ENCODE measurements at regions not wholly inside any gene's neighbourhood (a gene's known extent, or its start where the extent isn't known, plus 50 kb on each side); places are given as distances from the start of the nearest gene placed in this dataset.

DNA sequence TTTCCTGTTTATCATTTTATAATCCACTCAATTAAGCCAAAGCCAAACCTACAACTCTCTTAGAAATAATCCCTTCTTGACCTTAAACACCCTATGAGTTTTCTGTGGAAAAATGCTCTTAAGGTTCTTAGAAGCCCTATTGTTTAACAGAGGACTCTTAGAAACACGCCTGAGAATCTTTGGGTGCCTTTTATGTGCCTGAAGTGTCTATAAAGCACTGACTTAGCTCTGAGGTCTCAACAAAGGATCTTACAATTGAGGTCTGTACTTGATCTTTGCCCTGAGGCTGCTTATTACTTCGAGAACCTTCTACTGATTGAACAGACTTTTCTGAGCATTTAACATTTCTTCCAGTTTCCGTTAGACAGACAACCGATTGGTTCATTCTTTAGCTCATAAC lies 353.3 kb upstream of the SORCS1 start:
- no peak overlapping the region for H3K4me3 Mint-ChIP-seq
- H3K9me3 Mint-ChIP-seq, result no peaks in the 10 kb centered on the region; the same call in 2 of the 3 replicates
- no peak overlapping the region for H3K27ac ChIP-seq (ENCODE audit: low read depth)
- no peaks in the 10 kb centered on the region for H3K27me3 ChIP-seq (ENCODE audit: insufficient read depth)
- no peaks in the 10 kb centered on the region for H3K36me3 Mint-ChIP-seq (ENCODE audit: low read depth)
- H3K36me3 ChIP-seq (ENCODE audit: insufficient read depth), result no peaks in the 10 kb centered on the region
- no peaks in the 10 kb centered on the region for H3K9me2 ChIP-seq (ENCODE audit: insufficient read depth)
- H3K4me2 ChIP-seq, result no peak overlapping the region
- no peak for TF ChIP-seq ZNF114 (CRISPR knock-in tag; IDR thresholded peaks at IDR 0.05)
- TF ChIP-seq, protein P1, sequence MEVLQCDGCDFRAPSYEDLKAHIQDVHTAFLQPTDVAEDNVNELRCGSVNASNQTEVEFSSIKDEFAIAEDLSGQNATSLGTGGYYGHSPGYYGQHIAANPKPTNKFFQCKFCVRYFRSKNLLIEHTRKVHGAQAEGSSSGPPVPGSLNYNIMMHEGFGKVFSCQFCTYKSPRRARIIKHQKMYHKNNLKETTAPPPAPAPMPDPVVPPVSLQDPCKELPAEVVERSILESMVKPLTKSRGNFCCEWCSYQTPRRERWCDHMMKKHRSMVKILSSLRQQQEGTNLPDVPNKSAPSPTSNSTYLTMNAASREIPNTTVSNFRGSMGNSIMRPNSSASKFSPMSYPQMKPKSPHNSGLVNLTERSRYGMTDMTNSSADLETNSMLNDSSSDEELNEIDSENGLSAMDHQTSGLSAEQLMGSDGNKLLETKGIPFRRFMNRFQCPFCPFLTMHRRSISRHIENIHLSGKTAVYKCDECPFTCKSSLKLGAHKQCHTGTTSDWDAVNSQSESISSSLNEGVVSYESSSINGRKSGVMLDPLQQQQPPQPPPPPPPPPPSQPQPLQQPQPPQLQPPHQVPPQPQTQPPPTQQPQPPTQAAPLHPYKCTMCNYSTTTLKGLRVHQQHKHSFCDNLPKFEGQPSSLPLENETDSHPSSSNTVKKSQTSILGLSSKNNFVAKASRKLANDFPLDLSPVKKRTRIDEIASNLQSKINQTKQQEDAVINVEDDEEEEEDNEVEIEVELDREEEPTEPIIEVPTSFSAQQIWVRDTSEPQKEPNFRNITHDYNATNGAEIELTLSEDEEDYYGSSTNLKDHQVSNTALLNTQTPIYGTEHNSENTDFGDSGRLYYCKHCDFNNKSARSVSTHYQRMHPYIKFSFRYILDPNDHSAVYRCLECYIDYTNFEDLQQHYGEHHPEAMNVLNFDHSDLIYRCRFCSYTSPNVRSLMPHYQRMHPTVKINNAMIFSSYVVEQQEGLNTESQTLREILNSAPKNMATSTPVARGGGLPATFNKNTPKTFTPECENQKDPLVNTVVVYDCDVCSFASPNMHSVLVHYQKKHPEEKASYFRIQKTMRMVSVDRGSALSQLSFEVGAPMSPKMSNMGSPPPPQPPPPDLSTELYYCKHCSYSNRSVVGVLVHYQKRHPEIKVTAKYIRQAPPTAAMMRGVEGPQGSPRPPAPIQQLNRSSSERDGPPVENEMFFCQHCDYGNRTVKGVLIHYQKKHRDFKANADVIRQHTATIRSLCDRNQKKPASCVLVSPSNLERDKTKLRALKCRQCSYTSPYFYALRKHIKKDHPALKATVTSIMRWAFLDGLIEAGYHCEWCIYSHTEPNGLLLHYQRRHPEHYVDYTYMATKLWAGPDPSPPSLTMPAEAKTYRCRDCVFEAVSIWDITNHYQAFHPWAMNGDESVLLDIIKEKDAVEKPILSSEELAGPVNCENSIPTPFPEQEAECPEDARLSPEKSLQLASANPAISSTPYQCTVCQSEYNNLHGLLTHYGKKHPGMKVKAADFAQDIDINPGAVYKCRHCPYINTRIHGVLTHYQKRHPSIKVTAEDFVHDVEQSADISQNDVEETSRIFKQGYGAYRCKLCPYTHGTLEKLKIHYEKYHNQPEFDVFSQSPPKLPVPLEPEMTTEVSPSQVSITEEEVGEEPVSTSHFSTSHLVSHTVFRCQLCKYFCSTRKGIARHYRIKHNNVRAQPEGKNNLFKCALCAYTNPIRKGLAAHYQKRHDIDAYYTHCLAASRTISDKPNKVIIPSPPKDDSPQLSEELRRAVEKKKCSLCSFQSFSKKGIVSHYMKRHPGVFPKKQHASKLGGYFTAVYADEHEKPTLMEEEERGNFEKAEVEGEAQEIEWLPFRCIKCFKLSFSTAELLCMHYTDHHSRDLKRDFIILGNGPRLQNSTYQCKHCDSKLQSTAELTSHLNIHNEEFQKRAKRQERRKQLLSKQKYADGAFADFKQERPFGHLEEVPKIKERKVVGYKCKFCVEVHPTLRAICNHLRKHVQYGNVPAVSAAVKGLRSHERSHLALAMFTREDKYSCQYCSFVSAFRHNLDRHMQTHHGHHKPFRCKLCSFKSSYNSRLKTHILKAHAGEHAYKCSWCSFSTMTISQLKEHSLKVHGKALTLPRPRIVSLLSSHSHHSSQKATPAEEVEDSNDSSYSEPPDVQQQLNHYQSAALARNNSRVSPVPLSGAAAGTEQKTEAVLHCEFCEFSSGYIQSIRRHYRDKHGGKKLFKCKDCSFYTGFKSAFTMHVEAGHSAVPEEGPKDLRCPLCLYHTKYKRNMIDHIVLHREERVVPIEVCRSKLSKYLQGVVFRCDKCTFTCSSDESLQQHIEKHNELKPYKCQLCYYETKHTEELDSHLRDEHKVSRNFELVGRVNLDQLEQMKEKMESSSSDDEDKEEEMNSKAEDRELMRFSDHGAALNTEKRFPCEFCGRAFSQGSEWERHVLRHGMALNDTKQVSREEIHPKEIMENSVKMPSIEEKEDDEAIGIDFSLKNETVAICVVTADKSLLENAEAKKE (CRISPR knock-in tag; IDR thresholded peaks at IDR 0.05), result no peak
- no peak for TF ChIP-seq CREB1 (CRISPR knock-in tag; IDR thresholded peaks at IDR 0.05; ENCODE audit: low read depth)
- no peak for ATAC-seq
- no peaks in the 10 kb centered on the region for H3K79me2 ChIP-seq (replicated peaks; ENCODE audit: insufficient read depth)
- no peak overlapping the region for H3K27ac Mint-ChIP-seq
- DNase-seq (ENCODE audit: low spot score), result no peak
- H3K4me1 Mint-ChIP-seq, result no peaks in the 10 kb centered on the region
- H4K20me1 ChIP-seq (replicated peaks; ENCODE audit: insufficient read depth), result no peaks in the 10 kb centered on the region
- no peaks in the 10 kb centered on the region for H3F3A ChIP-seq (replicated peaks; ENCODE audit: low read depth)
- no peak overlapping the region for H2AFZ ChIP-seq
- H3K4me1 ChIP-seq (ENCODE audit: insufficient read depth), result no peaks in the 10 kb centered on the region
- no peak overlapping the region for H3K4me3 ChIP-seq
- peaks cover 1% of the 10 kb centered on the region for H3K27me3 Mint-ChIP-seq (ENCODE audit: insufficient read depth, low read depth, poor library complexity)

DNA sequence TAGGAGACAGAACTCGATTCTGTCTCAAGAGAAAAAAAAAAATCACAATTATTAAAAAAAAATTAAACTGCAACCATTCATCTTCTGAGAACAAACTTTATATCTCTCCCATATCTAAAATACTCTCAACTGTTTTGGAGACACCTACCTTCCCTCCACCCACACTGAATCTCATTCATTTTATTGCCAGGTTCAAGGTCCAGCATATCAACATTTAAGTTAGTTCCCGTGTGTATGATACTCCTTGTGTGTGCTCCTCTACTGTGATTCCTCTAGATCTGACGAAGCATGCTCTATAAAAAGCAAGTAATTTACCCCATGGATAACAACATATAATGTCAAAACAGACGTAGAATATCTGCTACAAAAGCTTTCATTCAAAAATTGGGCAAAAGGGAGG lies 351.8 kb upstream of the SORCS1 start:
- Mint-ChIP-seq H3K27me3 (ENCODE audit: insufficient read depth, low read depth, poor library complexity) (peaks cover 1% of the 10 kb centered on the region), H3K9me3 (no peaks in the 10 kb centered on the region; the same call in 2 of the 3 replicates), H3K4me3 (no peak overlapping the region), H3K4me1 (no peaks in the 10 kb centered on the region), H3K36me3 (ENCODE audit: low read depth) (no peaks in the 10 kb centered on the region), H3K27ac (no peak overlapping the region)
- no peak overlapping the region for H3K4me3 ChIP-seq
- DNase-seq (ENCODE audit: low spot score), result no peak
- no peaks in the 10 kb centered on the region for H3F3A ChIP-seq (replicated peaks; ENCODE audit: low read depth)
- ATAC-seq, result no peak
- H3K27ac ChIP-seq (ENCODE audit: low read depth), result no peak overlapping the region
- H3K4me1 ChIP-seq (ENCODE audit: insufficient read depth), result no peaks in the 10 kb centered on the region
- no peaks in the 10 kb centered on the region for H3K79me2 ChIP-seq (replicated peaks; ENCODE audit: insufficient read depth)
- H3K36me3 ChIP-seq (ENCODE audit: insufficient read depth), result no peaks in the 10 kb centered on the region
- no peak overlapping the region for H2AFZ ChIP-seq
- no peaks in the 10 kb centered on the region for H3K27me3 ChIP-seq (ENCODE audit: insufficient read depth)
- H3K9me2 ChIP-seq (ENCODE audit: insufficient read depth), result no peaks in the 10 kb centered on the region
- H3K4me2 ChIP-seq, result no peak overlapping the region
- H4K20me1 ChIP-seq (replicated peaks; ENCODE audit: insufficient read depth), result no peaks in the 10 kb centered on the region
- no peak for TF ChIP-seq ZNF331 (CRISPR knock-in tag; IDR thresholded peaks at IDR 0.05; ENCODE audit: low read depth)
- no peak for TF ChIP-seq EZH2phosphoT487 (IDR thresholded peaks at IDR 0.05; ENCODE audit: unreplicated experiment)
- TF ChIP-seq POLR2AphosphoS5 (IDR thresholded peaks at IDR 0.05; ENCODE audit: low read depth), result no peak
- TF ChIP-seq, protein P2, sequence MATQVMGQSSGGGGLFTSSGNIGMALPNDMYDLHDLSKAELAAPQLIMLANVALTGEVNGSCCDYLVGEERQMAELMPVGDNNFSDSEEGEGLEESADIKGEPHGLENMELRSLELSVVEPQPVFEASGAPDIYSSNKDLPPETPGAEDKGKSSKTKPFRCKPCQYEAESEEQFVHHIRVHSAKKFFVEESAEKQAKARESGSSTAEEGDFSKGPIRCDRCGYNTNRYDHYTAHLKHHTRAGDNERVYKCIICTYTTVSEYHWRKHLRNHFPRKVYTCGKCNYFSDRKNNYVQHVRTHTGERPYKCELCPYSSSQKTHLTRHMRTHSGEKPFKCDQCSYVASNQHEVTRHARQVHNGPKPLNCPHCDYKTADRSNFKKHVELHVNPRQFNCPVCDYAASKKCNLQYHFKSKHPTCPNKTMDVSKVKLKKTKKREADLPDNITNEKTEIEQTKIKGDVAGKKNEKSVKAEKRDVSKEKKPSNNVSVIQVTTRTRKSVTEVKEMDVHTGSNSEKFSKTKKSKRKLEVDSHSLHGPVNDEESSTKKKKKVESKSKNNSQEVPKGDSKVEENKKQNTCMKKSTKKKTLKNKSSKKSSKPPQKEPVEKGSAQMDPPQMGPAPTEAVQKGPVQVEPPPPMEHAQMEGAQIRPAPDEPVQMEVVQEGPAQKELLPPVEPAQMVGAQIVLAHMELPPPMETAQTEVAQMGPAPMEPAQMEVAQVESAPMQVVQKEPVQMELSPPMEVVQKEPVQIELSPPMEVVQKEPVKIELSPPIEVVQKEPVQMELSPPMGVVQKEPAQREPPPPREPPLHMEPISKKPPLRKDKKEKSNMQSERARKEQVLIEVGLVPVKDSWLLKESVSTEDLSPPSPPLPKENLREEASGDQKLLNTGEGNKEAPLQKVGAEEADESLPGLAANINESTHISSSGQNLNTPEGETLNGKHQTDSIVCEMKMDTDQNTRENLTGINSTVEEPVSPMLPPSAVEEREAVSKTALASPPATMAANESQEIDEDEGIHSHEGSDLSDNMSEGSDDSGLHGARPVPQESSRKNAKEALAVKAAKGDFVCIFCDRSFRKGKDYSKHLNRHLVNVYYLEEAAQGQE (IDR thresholded peaks at IDR 0.05; ENCODE audit: unreplicated experiment), result no peak
- TF ChIP-seq JUNB (IDR thresholded peaks at IDR 0.05; ENCODE audit: unreplicated experiment), result no peak
- TF ChIP-seq CREB1 (CRISPR knock-in tag; IDR thresholded peaks at IDR 0.05; ENCODE audit: low read depth), result no peak

Data from GM23338 (cell line).